ENCODE measurements at regions not wholly inside any gene's neighbourhood (a gene's known extent, or its start where the extent isn't known, plus 50 kb on each side); places are given as distances from the start of the nearest gene placed in this dataset.
"Not testable (repeated sequence)": the region's sequence is repeated elsewhere in the genome, so short reads cannot be mapped to it uniquely, and the experiment has no call there.

GRCh38 chr11:97905101-97905500 is 1115.6 kb upstream of the CNTN5 start:
- in situ Hi-C loops (cut with HindIII; ENCODE audit: low pct_unique_long_range_greater_than_20kb, low sequenced_read_pairs), result no loop called here
- DNase-seq (ENCODE audit: low read depth in 1 of 2, low spot score in 1 of 2), result no peak
- no peak for TF ChIP-seq JUND (IDR thresholded peaks at IDR 0.05; ENCODE audit: low read depth)

DNA sequence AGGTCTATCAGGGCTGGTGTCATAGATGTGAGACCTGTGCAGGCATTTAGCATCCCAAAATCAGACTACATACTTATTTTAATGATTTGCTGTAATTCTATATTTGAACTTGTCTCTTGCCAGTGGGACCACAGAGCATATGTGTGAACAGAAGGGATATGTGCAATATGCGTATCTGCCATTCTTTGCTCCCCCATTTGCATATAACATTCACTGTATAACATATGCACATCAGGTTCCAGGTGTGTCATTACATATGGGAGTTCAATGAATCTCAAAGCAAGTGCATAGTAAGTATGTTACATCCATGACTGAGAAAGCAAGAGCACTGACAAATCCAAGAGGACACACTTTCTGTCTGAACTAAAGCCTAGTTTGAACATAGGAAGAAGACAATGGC is 1115.1 kb upstream of the CNTN5 start:
- DNase-seq (ENCODE audit: low read depth in 1 of 2, low spot score in 1 of 2), result no peak
- no peak for TF ChIP-seq JUND (IDR thresholded peaks at IDR 0.05; ENCODE audit: low read depth)
- in situ Hi-C loops (cut with HindIII; ENCODE audit: low pct_unique_long_range_greater_than_20kb, low sequenced_read_pairs), result no loop called here

DNA sequence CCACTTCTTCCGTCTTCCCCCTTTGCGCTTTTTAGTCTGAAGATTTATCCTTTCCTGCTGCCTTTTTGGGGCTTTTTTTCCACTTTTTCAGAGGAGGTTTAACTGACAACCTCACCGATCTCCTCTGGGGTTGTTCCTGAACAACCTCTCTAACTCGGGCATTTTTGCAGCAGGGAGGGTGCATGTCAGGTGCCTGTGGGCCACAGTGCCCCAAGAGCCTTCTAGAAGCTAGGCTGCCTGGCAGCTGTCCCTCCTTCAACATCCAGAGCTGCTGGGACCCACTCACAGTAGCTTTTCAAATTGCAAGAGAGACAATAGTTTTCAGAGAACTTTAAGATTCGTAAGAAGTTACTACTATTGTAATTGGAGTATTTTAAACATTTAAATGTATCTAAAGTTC is 1112.4 kb upstream of the CNTN5 start:
- DNase-seq (ENCODE audit: low read depth in 1 of 2, low spot score in 1 of 2), result no peak
- in situ Hi-C loops (cut with HindIII; ENCODE audit: low pct_unique_long_range_greater_than_20kb, low sequenced_read_pairs), result no loop called here
- no peak for TF ChIP-seq JUND (IDR thresholded peaks at IDR 0.05; ENCODE audit: low read depth)

GRCh38 chr11:97909614-97910399 is 1110.9 kb upstream of the CNTN5 start:
- no peak for TF ChIP-seq JUND (IDR thresholded peaks at IDR 0.05; ENCODE audit: low read depth)
- in situ Hi-C loops (cut with HindIII; ENCODE audit: low pct_unique_long_range_greater_than_20kb, low sequenced_read_pairs), result no loop called here
- DNase-seq (ENCODE audit: low read depth in 1 of 2, low spot score in 1 of 2), result no peak

GRCh38 chr11:97912629-97913028 is 1108.1 kb upstream of the CNTN5 start:
- in situ Hi-C loops (cut with HindIII; ENCODE audit: low pct_unique_long_range_greater_than_20kb, low sequenced_read_pairs), result no loop called here

DNA sequence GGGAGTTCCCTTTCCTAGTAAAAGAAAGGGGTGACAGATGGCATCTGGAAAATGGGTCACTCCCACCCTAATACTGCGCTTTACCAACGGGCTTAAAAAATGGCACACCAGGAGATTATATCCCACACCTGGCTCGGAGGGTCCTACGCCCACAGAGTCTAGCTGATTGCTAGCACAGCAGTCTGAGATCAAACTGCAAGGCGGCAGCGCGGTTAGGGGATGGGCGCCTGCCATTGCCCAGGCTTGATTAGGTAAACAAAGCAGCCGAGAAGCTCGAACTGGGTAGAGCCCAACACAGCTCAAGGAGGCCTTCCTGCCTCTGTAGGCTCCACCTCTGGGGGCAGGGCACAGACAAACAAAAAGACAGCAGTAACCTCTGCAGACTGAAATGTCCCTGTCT is 1097.8 kb upstream of the CNTN5 start:
- DNase-seq (ENCODE audit: low read depth in 1 of 2, low spot score in 1 of 2); in situ Hi-C loops (cut with HindIII; ENCODE audit: low pct_unique_long_range_greater_than_20kb, low sequenced_read_pairs): not testable (repeated sequence)

More at GRCh38 chr11:97912629-97913028, 1108.1 kb upstream of the CNTN5 start:
- no peak for TF ChIP-seq JUND (IDR thresholded peaks at IDR 0.05; ENCODE audit: low read depth)
- DNase-seq (ENCODE audit: low read depth in 1 of 2, low spot score in 1 of 2), result no peak

GRCh38 chr11:97934572-97935208 is 1086.1 kb upstream of the CNTN5 start:
- TF ChIP-seq JUND (IDR thresholded peaks at IDR 0.05; ENCODE audit: low read depth), result no peak
- no peak for DNase-seq (ENCODE audit: low read depth in 1 of 2, low spot score in 1 of 2)
- in situ Hi-C loops (cut with HindIII; ENCODE audit: low pct_unique_long_range_greater_than_20kb, low sequenced_read_pairs), result no loop called here

- in situ Hi-C loops (cut with HindIII; ENCODE audit: low pct_unique_long_range_greater_than_20kb, low sequenced_read_pairs), result no loop called here
- TF ChIP-seq JUND (IDR thresholded peaks at IDR 0.05; ENCODE audit: low read depth), result no peak
- DNase-seq (ENCODE audit: low read depth in 1 of 2, low spot score in 1 of 2), result no peak
Measured at GRCh38 chr11:97937501-97937900, 1083.2 kb upstream of the CNTN5 start.

DNA sequence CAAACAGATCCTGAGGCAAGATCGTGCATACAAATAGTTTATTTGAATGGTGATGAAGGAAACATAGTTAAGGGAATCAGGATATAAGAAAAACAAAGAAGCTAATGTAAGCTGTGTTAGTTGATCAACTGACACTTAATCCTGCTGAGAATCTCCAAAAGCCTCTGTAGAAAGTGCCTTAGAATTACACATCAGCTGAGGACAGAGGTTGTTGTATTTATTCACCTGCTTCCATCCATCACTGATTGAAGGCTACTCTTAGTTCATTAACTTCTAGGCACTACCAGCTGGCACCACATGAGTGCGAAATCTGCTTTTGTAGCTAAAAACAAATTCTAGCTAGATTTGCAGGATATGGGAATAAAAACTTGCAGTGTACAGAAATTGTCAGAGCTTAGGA is 1082.0 kb upstream of the CNTN5 start:
- in situ Hi-C loops (cut with HindIII; ENCODE audit: low pct_unique_long_range_greater_than_20kb, low sequenced_read_pairs), result no loop called here
- no peak for TF ChIP-seq JUND (IDR thresholded peaks at IDR 0.05; ENCODE audit: low read depth)
- DNase-seq (ENCODE audit: low read depth in 1 of 2, low spot score in 1 of 2), result no peak

- DNase-seq (ENCODE audit: low read depth in 1 of 2, low spot score in 1 of 2), result no peak
- no peak for TF ChIP-seq JUND (IDR thresholded peaks at IDR 0.05; ENCODE audit: low read depth)
- in situ Hi-C loops (cut with HindIII; ENCODE audit: low pct_unique_long_range_greater_than_20kb, low sequenced_read_pairs), result no loop called here
Measured at GRCh38 chr11:97943493-97943892, 1077.3 kb upstream of the CNTN5 start.

DNA sequence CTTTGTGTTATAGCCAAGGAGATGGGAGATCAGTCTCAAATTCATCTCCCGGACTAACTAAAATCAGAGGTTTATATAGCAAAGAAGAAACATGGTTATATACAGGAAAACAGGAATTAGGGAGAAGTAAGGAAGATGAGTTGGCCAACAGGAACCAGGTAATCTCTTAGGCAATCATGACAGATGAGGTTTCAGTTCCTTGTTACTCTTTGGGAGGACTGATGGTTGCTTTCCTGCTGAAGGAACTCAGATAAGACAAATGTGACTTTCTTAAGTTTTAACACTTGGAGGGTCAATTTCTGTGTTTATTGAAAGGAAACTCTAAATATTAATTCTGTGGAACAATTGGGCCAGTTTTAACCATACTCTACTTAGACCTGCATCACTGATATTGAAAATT is 1072.0 kb upstream of the CNTN5 start:
- TF ChIP-seq JUND (IDR thresholded peaks at IDR 0.05; ENCODE audit: low read depth), result no peak
- DNase-seq (ENCODE audit: low read depth in 1 of 2, low spot score in 1 of 2), result no peak
- in situ Hi-C loops (cut with HindIII; ENCODE audit: low pct_unique_long_range_greater_than_20kb, low sequenced_read_pairs), result no loop called here

- DNase-seq (ENCODE audit: low read depth in 1 of 2, low spot score in 1 of 2), result no peak
- in situ Hi-C loops (cut with HindIII; ENCODE audit: low pct_unique_long_range_greater_than_20kb, low sequenced_read_pairs), result no loop called here
- TF ChIP-seq JUND (IDR thresholded peaks at IDR 0.05; ENCODE audit: low read depth), result no peak
Measured at GRCh38 chr11:97955595-97955994, 1065.2 kb upstream of the CNTN5 start.

DNA sequence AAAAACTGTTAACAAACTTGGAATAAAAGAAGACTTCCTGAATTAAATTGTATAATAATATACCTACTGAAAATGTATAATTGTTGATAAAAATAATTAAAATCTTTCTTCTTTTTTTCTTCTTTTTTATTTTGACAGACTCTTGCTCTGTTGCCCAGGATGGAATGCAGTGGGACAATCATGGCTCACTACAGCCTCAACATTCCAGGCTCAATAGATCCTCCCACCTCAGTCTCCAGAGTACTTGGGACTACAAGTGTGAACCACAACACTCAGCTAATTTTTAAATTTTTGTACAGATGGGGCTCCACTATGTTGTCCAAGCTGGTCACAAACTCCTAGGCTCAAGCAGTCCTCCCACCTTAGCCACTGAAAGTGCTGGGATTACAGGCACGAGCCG is 1063.8 kb upstream of the CNTN5 start:
- no peak for DNase-seq (ENCODE audit: low read depth in 1 of 2, low spot score in 1 of 2)
- in situ Hi-C loops (cut with HindIII; ENCODE audit: low pct_unique_long_range_greater_than_20kb, low sequenced_read_pairs), result no loop called here
- no peak for TF ChIP-seq JUND (IDR thresholded peaks at IDR 0.05; ENCODE audit: low read depth)

Data from T47D (cell line).